ENCODE measurements at regions not wholly inside any gene's neighbourhood (a gene's known extent, or its start where the extent isn't known, plus 50 kb on each side); places are given as distances from the start of the nearest gene placed in this dataset.
A peak's percentile ranks its signal among the peaks of the same experiment; 100 is the strongest.
"Not testable (repeated sequence)": the region's sequence is repeated elsewhere in the genome, so short reads cannot be mapped to it uniquely, and the experiment has no call there.

- no peak for DNase-seq (ENCODE audit: low read depth, low spot score)
These were observed 467.4 kb upstream of the DPPA4 start for GRCh38 chr3:109804697-109805096.

- no peak for DNase-seq (ENCODE audit: low read depth, low spot score)
These were observed 469.6 kb upstream of the DPPA4 start for GRCh38 chr3:109806929-109807328.

GRCh38 chr3:109809513-109809912 is 472.2 kb upstream of the DPPA4 start:
- no peak for DNase-seq (ENCODE audit: low read depth, low spot score)

- no peak for DNase-seq (ENCODE audit: low read depth, low spot score)
These were observed 480.7 kb upstream of the DPPA4 start for GRCh38 chr3:109818081-109818480.

- no peak for DNase-seq (ENCODE audit: low read depth, low spot score)
These were observed 482.4 kb upstream of the DPPA4 start for GRCh38 chr3:109819734-109820133.

GRCh38 chr3:109825971-109826810 is 488.8 kb upstream of the DPPA4 start:
- DNase-seq (ENCODE audit: low read depth, low spot score) = no peak

- peak; percentile 52 for DNase-seq (ENCODE audit: low read depth, low spot score)
These were observed 494.1 kb upstream of the DPPA4 start for GRCh38 chr3:109831403-109831802.

GRCh38 chr3:109835958-109836357 is 498.6 kb upstream of the DPPA4 start:
- no peak for DNase-seq (ENCODE audit: low read depth, low spot score)

- DNase-seq (ENCODE audit: low read depth, low spot score) = no peak
These were observed 514.5 kb upstream of the DPPA4 start for GRCh38 chr3:109851854-109852253.

GRCh38 chr3:109852283-109852682 is 514.9 kb upstream of the DPPA4 start:
- no peak for DNase-seq (ENCODE audit: low read depth, low spot score)

GRCh38 chr3:109853077-109853731 is 515.9 kb upstream of the DPPA4 start:
- DNase-seq (ENCODE audit: low read depth, low spot score) = no peak

GRCh38 chr3:109863701-109864100 is 526.4 kb upstream of the DPPA4 start:
- no peak for DNase-seq (ENCODE audit: low read depth, low spot score)

GRCh38 chr3:109864452-109864851 is 527.1 kb upstream of the DPPA4 start:
- DNase-seq (ENCODE audit: low read depth, low spot score) = no peak

GRCh38 chr3:109869586-109869985 is 532.2 kb upstream of the DPPA4 start:
- DNase-seq (ENCODE audit: low read depth, low spot score) = no peak

- DNase-seq (ENCODE audit: low read depth, low spot score) = no peak
These were observed 537.8 kb upstream of the DPPA4 start for GRCh38 chr3:109874896-109875708.

GRCh38 chr3:109877616-109878015 is 540.3 kb upstream of the DPPA4 start:
- DNase-seq (ENCODE audit: low read depth, low spot score) = not testable (repeated sequence)

GRCh38 chr3:109882144-109882543 is 544.8 kb upstream of the DPPA4 start:
- DNase-seq (ENCODE audit: low read depth, low spot score) = no peak

- no peak for DNase-seq (ENCODE audit: low read depth, low spot score)
These were observed 549.9 kb upstream of the DPPA4 start for GRCh38 chr3:109887293-109887692.

- DNase-seq (ENCODE audit: low read depth, low spot score) = no peak
These were observed 550.7 kb upstream of the DPPA4 start for GRCh38 chr3:109888026-109888425.

GRCh38 chr3:109897734-109898133 is 560.4 kb upstream of the DPPA4 start:
- DNase-seq (ENCODE audit: low read depth, low spot score) = no peak

GRCh38 chr3:109899925-109900324 is 562.6 kb upstream of the DPPA4 start:
- DNase-seq (ENCODE audit: low read depth, low spot score) = no peak

GRCh38 chr3:109900783-109901182 is 563.4 kb upstream of the DPPA4 start:
- DNase-seq (ENCODE audit: low read depth, low spot score) = no peak
